Mammary epithelial cell (primary cell): ENCODE measurements at regions not wholly inside any gene's neighbourhood (a gene's known extent, or its start where the extent isn't known, plus 50 kb on each side); places are given as distances from the start of the nearest gene placed in this dataset.

Experiments used
- CTCF ChIP-seq, 2 donors: IDR thresholded peaks in 1 of 2; conservative IDR thresholded peaks in 1 of 2; 2 replicates each; pipeline ENCODE4 v1.5.1; 2011 to 2012; ENCODE audit warnings: inconsistent platforms in 2 of 2, low read length in 2 of 2, mild to moderate bottlenecking in 2 of 2, control low read depth in 1 of 2, low read depth in 1 of 2; ENCODE audit not compliant: insufficient read depth in 1 of 2; ENCODE audit errors: extremely low read depth in 1 of 2
- EZH2 ChIP-seq: IDR thresholded peaks from 2 replicates; pipeline ENCODE4 v1.6.1; 2012; ENCODE audit warnings: low read length, inconsistent platforms, borderline replicate concordance

GRCh38 chr13:26484196-26484595 lies 73.3 kb upstream of the WASF3 start:
- no peak for TF ChIP-seq CTCF (conservative IDR thresholded peaks at IDR 0.05 in 1 of 2, IDR thresholded peaks at IDR 0.05 in 1 of 2; ENCODE audit: extremely low read depth in 1 of 2, insufficient read depth in 1 of 2, low read depth in 1 of 2, low read length in 2 of 2)
- TF ChIP-seq EZH2, result no peak
